Body of pancreas (tissue), 4 donors: ENCODE measurements at regions not wholly inside any gene's neighbourhood (a gene's known extent, or its start where the extent isn't known, plus 50 kb on each side); places are given as distances from the start of the nearest gene placed in this dataset.

Experiments used
- CTCF ChIP-seq, 7 experiments: fragments of 450-650 bp in 4 of 7; fragments of 200-600 bp in 3 of 7; sonication (generic) in 3 of 7; IDR thresholded peaks; one replicate each; pipeline ENCODE4 v1.5.1; 2016 to 2019; ENCODE audit warnings: antibody characterized with exemption in 7 of 7
- POLR2A ChIP-seq, 3 donors: fragments of 450-650 bp; IDR thresholded peaks; one replicate each; pipeline ENCODE4 v1.6.1; 2016; ENCODE audit warnings: antibody characterized with exemption in 3 of 3, mild to moderate bottlenecking in 2 of 3

DNA sequence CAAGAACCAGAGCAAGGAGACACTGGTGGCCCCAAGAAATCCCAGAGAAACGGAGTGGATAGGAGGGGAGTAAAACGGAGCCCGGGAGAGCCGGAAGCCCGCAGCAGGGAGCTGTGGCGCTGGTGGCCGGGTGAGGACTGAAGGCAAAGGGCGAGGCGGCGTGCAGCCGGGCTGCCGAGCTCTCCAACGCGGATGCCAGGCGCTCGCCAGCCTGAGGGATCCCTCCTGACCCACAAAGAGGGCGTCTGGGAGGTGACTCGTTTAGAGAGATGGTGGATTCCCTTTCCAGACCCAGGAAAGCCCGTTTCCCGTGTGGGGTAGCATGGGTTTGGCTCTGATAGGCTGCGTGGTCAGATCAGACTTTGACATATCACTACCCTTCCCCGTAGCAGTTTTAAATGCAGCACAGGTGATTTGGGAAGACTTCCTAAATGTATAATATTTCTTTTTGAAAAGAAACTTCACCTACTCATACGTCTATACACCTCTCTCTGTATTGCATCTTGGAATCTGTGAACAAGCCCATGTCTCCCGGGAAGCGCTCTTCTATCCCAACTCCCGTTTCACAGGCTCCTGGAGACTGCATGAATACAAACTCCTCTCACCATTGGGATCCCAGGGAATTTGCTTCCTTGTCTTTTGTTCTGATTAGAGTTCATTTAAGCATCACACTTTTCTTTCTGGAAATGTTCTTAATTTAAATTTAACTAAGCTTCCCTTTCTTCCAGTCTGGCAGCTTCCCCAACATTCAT is 158.1 kb downstream of the C9orf152 start:
- TF ChIP-seq CTCF (IDR thresholded peaks at IDR 0.05) (no peak), POLR2A (IDR thresholded peaks at IDR 0.05) (no peak)
